ENCODE measurements at regions not wholly inside any gene's neighbourhood (a gene's known extent, or its start where the extent isn't known, plus 50 kb on each side); places are given as distances from the start of the nearest gene placed in this dataset.

- TF ChIP-seq CTCF (conservative IDR thresholded peaks at IDR 0.05; ENCODE audit: low read depth, low read length) (no peak), EZH2 (IDR thresholded peaks at IDR 0.05; ENCODE audit: borderline replicate concordance, low read depth, low read length, poor library complexity, severe bottlenecking) (no peak)
- Histone ChIP-seq H3K36me3 (ENCODE audit: insufficient read depth, low read length, poor library complexity, severe bottlenecking) (no peaks in the 10 kb centered on the region), H3K27ac (ENCODE audit: low read depth, low read length, poor library complexity, severe bottlenecking) (no peak overlapping the region), H3K4me1 (ENCODE audit: insufficient read depth, low read length, poor library complexity, severe bottlenecking) (no peaks in the 10 kb centered on the region), H3K27me3 (replicated peaks; ENCODE audit: insufficient read depth, low read depth, low read length, poor library complexity) (no peaks in the 10 kb centered on the region), H3K9me3 (ENCODE audit: low read depth, low read length, poor library complexity, severe bottlenecking) (peaks cover 4% of the 10 kb centered on the region), H3K4me3 (ENCODE audit: low read depth, low read length, poor library complexity, severe bottlenecking) (no peak overlapping the region)
- peak; percentile 18 for DNase-seq (ENCODE audit: low spot score)
- CTCF ChIA-PET = no interaction called here
- POLR2A ChIA-PET (ENCODE audit: low non-redundant PET) = interaction anchor here (0.5 kb wide), 1 partner anchor 66 kb away, joined by 7 read pairs; no protein-coding TSS in a partner anchor
- intact Hi-C loops (cut with micrococcal nuclease; ENCODE audit: unreplicated experiment) = no loop called here
- BruUV-seq (replicated peaks) = no TSS peak
Observed at GRCh38 chr2:217065695-217066405, 206.0 kb upstream of the TNP1 start.

GRCh38 chr2:217065012-217065290 lies 205.1 kb upstream of the TNP1 start:
- no peak overlapping the region for H3K4me3 ChIP-seq (ENCODE audit: low read depth, low read length, poor library complexity, severe bottlenecking)
- POLR2A ChIA-PET (ENCODE audit: low non-redundant PET) = no interaction called here

GRCh38 chr2:217064234-217065011 lies 204.6 kb upstream of the TNP1 start:
- no peak for TF ChIP-seq CTCF (conservative IDR thresholded peaks at IDR 0.05; ENCODE audit: low read depth, low read length)
- no peak for TF ChIP-seq EZH2 (IDR thresholded peaks at IDR 0.05; ENCODE audit: borderline replicate concordance, low read depth, low read length, poor library complexity, severe bottlenecking)
- Histone ChIP-seq H3K4me1 (ENCODE audit: insufficient read depth, low read length, poor library complexity, severe bottlenecking) (no peaks in the 10 kb centered on the region), H3K27ac (ENCODE audit: low read depth, low read length, poor library complexity, severe bottlenecking) (no peak overlapping the region), H3K9me3 (ENCODE audit: low read depth, low read length, poor library complexity, severe bottlenecking) (peaks cover 4% of the 10 kb centered on the region), H3K4me3 (ENCODE audit: low read depth, low read length, poor library complexity, severe bottlenecking) (no peak overlapping the region), H3K36me3 (ENCODE audit: insufficient read depth, low read length, poor library complexity, severe bottlenecking) (no peaks in the 10 kb centered on the region), H3K27me3 (replicated peaks; ENCODE audit: insufficient read depth, low read depth, low read length, poor library complexity) (no peaks in the 10 kb centered on the region)
- intact Hi-C loops (cut with micrococcal nuclease; ENCODE audit: unreplicated experiment) = no loop called here
- ChIA-PET CTCF (no interaction called here), POLR2A (ENCODE audit: low non-redundant PET) (no interaction called here)
- DNase-seq (ENCODE audit: low spot score) = peak; percentile 62
- BruUV-seq (replicated peaks) = no TSS peak

More at GRCh38 chr2:217065012-217065290, 205.1 kb upstream of the TNP1 start:
- intact Hi-C loops (cut with micrococcal nuclease; ENCODE audit: unreplicated experiment) = no loop called here
- Histone ChIP-seq H3K4me1 (ENCODE audit: insufficient read depth, low read length, poor library complexity, severe bottlenecking) (no peaks in the 10 kb centered on the region), H3K9me3 (ENCODE audit: low read depth, low read length, poor library complexity, severe bottlenecking) (peaks cover 4% of the 10 kb centered on the region), H3K27me3 (replicated peaks; ENCODE audit: insufficient read depth, low read depth, low read length, poor library complexity) (no peaks in the 10 kb centered on the region), H3K27ac (ENCODE audit: low read depth, low read length, poor library complexity, severe bottlenecking) (no peak overlapping the region), H3K36me3 (ENCODE audit: insufficient read depth, low read length, poor library complexity, severe bottlenecking) (no peaks in the 10 kb centered on the region)
- BruUV-seq (replicated peaks) = no TSS peak
- TF ChIP-seq EZH2 (IDR thresholded peaks at IDR 0.05; ENCODE audit: borderline replicate concordance, low read depth, low read length, poor library complexity, severe bottlenecking) (no peak), CTCF (conservative IDR thresholded peaks at IDR 0.05; ENCODE audit: low read depth, low read length) (no peak)
- DNase-seq (ENCODE audit: low spot score) = no peak
- CTCF ChIA-PET = no interaction called here
